HL-60 (cell line): ENCODE measurements at regions not wholly inside any gene's neighbourhood (a gene's known extent, or its start where the extent isn't known, plus 50 kb on each side); places are given as distances from the start of the nearest gene placed in this dataset.

ENCODE experiments used
- DNase-seq, 2 experiments: peaks; one replicate each; pipeline ENCODE4 v3.0.0-alpha.2; 2010 to 2020; ENCODE audit warnings: low read depth in 1 of 2, low spot score in 1 of 2
- H3K27ac ChIP-seq: fragments of 250-450 bp; sonication (Bioruptor Pico); replicated peaks from 2 replicates; pipeline ENCODE4 v1.5.1; 2020; ENCODE audit warnings: mild to moderate bottlenecking, moderate library complexity
- H3K27me3 ChIP-seq: fragments of 250-450 bp; sonication (Bioruptor Pico); 2 replicates; pipeline ENCODE4 v1.5.1; 2021; ENCODE audit warnings: mild to moderate bottlenecking, moderate library complexity; ENCODE audit not compliant: insufficient read depth, poor library complexity, severe bottlenecking
- H3K4me3 ChIP-seq: replicated peaks from 2 replicates; pipeline ENCODE4 v1.5.1; 2011; ENCODE audit warnings: mild to moderate bottlenecking, control low read depth, low read length; ENCODE audit not compliant: insufficient read depth
- CTCF ChIP-seq: IDR thresholded peaks from one replicate; pipeline ENCODE4 v1.5.1; 2011; ENCODE audit warnings: low read length, control low read depth, inconsistent platforms; ENCODE audit not compliant: insufficient read depth
- GABPA ChIP-seq: IDR thresholded peaks from 2 replicates; pipeline ENCODE4 v1.6.1; 2012; ENCODE audit warnings: low read depth
- POLR2AphosphoS5 ChIP-seq: IDR thresholded peaks from 2 replicates; pipeline ENCODE4 v1.6.1; 2012; ENCODE audit warnings: low read depth
- SPI1 ChIP-seq: IDR thresholded peaks from 2 replicates; pipeline ENCODE4 v1.6.1; 2012; ENCODE audit warnings: low read depth, mild to moderate bottlenecking, borderline replicate concordance
- TF ChIP-seq, protein P1 (sequence below): IDR thresholded peaks from 2 replicates; pipeline ENCODE4 v1.6.1; 2012; ENCODE audit warnings: low read depth; ENCODE audit not compliant: insufficient replicate concordance

DNA sequence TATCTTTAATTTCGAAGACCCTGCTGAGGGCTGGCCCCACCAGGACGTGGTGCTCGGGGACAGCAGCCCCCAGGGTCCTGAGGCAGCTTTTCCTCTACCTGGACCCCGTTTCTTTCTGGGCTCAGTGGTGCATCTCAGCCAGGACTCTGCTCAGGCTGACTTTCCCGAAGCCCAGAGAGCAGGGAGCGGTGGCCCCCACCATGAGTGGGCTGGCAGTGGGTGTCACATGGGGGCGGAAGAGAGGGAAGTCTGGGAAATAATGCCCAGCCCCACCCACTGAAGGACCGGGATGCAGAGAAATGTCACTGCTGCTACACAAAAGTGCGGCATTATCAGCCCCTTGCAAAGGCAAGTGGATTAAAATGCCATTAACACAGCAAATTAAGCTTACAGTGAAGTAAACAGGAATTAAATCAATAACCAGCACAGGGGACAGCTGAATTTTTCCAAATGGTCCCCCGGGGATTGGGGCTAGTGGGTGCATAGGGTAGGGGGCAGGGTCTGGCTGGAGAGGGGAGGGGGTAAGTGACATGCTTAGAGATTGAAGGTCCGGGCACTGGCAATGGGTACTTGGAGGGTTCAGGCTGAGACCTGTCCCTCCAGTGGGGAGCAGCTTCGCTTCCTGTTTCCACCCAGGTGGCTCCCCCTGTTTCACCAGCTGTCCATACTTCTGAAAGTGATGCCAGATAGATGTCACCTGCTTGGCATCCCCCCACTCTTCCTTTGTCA is 177.3 kb downstream of the URI1 start:
- Histone ChIP-seq H3K27me3 (no peaks in the 10 kb centered on the region), H3K27ac (no peak overlapping the region), H3K4me3 (no peak overlapping the region)
- no peak for TF ChIP-seq GABPA
- no peak for TF ChIP-seq SPI1
- TF ChIP-seq CTCF: no peak
- DNase-seq: no peak

GRCh38 chr19:30120860-30121484 is 178.9 kb downstream of the URI1 start:
- DNase-seq: no peak
- TF ChIP-seq, protein P1, sequence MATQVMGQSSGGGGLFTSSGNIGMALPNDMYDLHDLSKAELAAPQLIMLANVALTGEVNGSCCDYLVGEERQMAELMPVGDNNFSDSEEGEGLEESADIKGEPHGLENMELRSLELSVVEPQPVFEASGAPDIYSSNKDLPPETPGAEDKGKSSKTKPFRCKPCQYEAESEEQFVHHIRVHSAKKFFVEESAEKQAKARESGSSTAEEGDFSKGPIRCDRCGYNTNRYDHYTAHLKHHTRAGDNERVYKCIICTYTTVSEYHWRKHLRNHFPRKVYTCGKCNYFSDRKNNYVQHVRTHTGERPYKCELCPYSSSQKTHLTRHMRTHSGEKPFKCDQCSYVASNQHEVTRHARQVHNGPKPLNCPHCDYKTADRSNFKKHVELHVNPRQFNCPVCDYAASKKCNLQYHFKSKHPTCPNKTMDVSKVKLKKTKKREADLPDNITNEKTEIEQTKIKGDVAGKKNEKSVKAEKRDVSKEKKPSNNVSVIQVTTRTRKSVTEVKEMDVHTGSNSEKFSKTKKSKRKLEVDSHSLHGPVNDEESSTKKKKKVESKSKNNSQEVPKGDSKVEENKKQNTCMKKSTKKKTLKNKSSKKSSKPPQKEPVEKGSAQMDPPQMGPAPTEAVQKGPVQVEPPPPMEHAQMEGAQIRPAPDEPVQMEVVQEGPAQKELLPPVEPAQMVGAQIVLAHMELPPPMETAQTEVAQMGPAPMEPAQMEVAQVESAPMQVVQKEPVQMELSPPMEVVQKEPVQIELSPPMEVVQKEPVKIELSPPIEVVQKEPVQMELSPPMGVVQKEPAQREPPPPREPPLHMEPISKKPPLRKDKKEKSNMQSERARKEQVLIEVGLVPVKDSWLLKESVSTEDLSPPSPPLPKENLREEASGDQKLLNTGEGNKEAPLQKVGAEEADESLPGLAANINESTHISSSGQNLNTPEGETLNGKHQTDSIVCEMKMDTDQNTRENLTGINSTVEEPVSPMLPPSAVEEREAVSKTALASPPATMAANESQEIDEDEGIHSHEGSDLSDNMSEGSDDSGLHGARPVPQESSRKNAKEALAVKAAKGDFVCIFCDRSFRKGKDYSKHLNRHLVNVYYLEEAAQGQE: no peak
- TF ChIP-seq CTCF (no peak), POLR2AphosphoS5 (no peak), SPI1 (no peak)
- Histone ChIP-seq H3K4me3 (no peak overlapping the region), H3K27ac (no peak overlapping the region), H3K27me3 (no peaks in the 10 kb centered on the region)

GRCh38 chr19:30122431-30122830 is 180.4 kb downstream of the URI1 start:
- TF ChIP-seq GABPA (no peak), CTCF (no peak), SPI1 (no peak), POLR2AphosphoS5 (no peak)
- TF ChIP-seq, protein P1: no peak
- Histone ChIP-seq H3K4me3 (no peak overlapping the region), H3K27ac (no peak overlapping the region), H3K27me3 (no peaks in the 10 kb centered on the region)
- no peak for DNase-seq
